HUES48 (cell line): ENCODE measurements at regions not wholly inside any gene's neighbourhood (a gene's known extent, or its start where the extent isn't known, plus 50 kb on each side); places are given as distances from the start of the nearest gene placed in this dataset.

Source experiments
- H3K27ac ChIP-seq: one replicate; pipeline ENCODE4 v1.7.0; 2013; ENCODE audit warnings: low read depth, low read length, inconsistent platforms
- H3K27me3 ChIP-seq: 2 replicates; pipeline ENCODE4 v1.6.1; 2013; ENCODE audit warnings: mild to moderate bottlenecking, low read length; ENCODE audit not compliant: control insufficient read depth, insufficient read depth
- H3K36me3 ChIP-seq: 2 replicates; pipeline ENCODE4 v1.6.1; 2013; ENCODE audit warnings: low read length; ENCODE audit not compliant: control insufficient read depth, insufficient read depth
- H3K4me1 ChIP-seq: 2 replicates; pipeline ENCODE4 v1.6.1; 2013; ENCODE audit warnings: mild to moderate bottlenecking, low read length; ENCODE audit not compliant: control insufficient read depth, insufficient read depth
- H3K4me3 ChIP-seq: 2 replicates; pipeline ENCODE4 v1.5.1; 2013; ENCODE audit warnings: mild to moderate bottlenecking, low read depth, low read length
- H3K9ac ChIP-seq: 2 replicates; pipeline ENCODE4 v1.6.1; 2013; ENCODE audit warnings: mild to moderate bottlenecking, low read depth, low read length, moderate library complexity
- H3K9me3 ChIP-seq: 2 replicates; pipeline ENCODE4 v1.6.1; 2013; ENCODE audit warnings: low read length; ENCODE audit not compliant: control insufficient read depth, insufficient read depth

DNA sequence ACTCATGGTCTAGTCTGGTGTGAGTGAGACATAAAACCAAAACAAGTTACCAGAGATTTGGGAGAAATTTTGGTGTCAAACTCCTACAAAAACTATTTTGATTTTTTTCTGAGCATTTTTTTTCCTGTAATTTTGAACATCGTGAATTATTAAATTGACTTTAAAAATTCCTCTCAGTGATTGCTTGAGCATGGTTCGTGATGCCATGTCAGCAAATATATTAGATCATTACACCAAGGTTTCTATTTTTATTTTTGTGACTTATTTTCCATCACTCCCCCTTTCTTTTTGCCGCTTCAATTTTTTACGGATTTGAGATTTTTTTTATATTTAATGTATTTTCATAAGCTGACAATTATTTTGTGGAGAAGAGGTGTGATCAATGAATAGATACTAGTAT, 613.9 kb upstream of the LRATD1 start:
- Histone ChIP-seq H3K27ac (no peak overlapping the region), H3K9ac (no peak overlapping the region), H3K27me3 (no peaks in the 10 kb centered on the region), H3K4me1 (peaks cover 4% of the 10 kb centered on the region), H3K9me3 (no peaks in the 10 kb centered on the region), H3K36me3 (no peaks in the 10 kb centered on the region), H3K4me3 (no peak overlapping the region)

DNA sequence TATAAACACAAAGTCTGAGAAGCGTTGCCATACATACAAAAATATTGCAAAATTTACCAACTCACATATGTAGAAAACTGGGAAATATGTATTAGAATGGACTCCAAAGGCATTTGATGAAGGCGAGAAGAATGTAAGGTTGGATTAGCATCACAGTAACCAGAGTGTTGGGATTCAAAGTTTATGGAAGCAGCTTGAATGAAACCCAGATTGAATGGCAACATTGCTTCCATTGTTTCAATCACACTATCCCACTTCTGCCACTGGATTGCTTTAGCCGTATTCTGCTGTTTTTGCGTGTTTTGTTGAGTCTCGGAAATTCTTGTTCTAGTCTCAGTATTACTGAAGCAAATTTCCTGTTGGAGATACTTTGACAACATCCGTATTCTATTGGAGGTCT, 609.0 kb upstream of the LRATD1 start:
- no peak overlapping the region for H3K9ac ChIP-seq
- no peaks in the 10 kb centered on the region for H3K36me3 ChIP-seq
- no peak overlapping the region for H3K27ac ChIP-seq
- no peak overlapping the region for H3K4me3 ChIP-seq
- H3K9me3 ChIP-seq, result no peaks in the 10 kb centered on the region
- no peaks in the 10 kb centered on the region for H3K27me3 ChIP-seq
- H3K4me1 ChIP-seq, result peaks cover 8% of the 10 kb centered on the region

DNA sequence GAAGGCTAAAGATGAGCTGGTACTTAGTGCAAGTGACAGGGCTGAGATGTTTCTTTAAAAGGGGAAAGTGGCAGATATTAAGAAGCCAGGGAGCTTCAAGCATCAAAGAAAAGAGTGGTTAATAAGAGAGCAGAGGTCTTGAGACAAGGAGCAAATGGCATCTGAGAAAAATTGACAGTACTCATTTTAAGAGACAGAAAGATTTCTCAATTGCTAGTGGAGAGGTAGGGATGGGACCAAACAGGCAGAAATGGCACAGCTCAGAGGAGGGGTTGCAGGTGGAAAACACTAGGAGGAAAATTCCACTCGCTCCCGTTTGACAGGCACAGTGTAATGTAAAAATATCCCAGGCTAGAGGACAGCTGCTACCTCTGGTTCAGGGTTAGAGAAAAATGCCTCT, 593.4 kb upstream of the LRATD1 start:
- no peaks in the 10 kb centered on the region for H3K9me3 ChIP-seq
- H3K4me3 ChIP-seq, result no peak overlapping the region
- H3K9ac ChIP-seq, result no peak overlapping the region
- H3K27me3 ChIP-seq, result no peaks in the 10 kb centered on the region
- no peaks in the 10 kb centered on the region for H3K4me1 ChIP-seq
- H3K27ac ChIP-seq, result no peak overlapping the region
- H3K36me3 ChIP-seq, result no peaks in the 10 kb centered on the region

DNA sequence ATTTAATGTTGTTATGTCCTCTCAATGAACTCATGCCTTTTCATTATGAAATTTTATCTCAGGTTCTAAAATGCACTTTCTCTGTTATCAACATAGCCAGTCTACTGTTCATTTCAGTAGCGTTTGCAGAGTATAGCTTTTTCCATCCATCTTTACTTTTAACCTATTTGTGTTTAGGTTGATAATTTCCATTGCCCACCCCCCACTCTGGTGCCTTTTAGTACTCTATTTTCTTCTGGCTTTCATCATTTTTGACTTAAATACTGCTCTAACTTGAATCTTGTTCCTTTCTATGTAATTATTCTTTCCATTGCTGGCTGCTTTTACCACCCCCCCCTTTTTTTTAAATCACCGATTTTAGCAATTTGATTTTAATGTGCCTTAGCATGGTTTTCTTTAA, 585.0 kb upstream of the LRATD1 start:
- H3K9ac ChIP-seq, result no peak overlapping the region

DNA sequence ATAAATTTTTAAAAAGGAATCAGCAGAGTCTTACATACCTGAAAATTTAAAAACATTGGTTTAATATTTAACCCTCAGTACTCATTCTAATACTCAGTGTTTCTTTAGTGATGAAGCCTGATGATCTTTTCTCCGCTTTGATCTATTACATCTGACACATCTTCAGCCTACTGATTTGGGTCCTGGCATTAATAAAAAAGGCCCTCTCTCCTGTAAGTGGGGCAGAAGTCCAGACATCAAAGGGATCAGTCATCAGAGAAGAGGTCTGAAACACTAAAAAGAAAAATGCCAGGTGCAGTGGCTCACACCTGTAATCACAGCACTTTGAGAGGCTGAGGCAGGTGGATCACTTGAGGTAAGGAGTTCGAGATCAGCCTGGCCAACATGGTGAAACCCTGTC, 581.1 kb upstream of the LRATD1 start:
- Histone ChIP-seq H3K4me3 (no peak overlapping the region), H3K27me3 (no peaks in the 10 kb centered on the region), H3K9me3 (no peaks in the 10 kb centered on the region), H3K27ac (no peak overlapping the region), H3K36me3 (no peaks in the 10 kb centered on the region), H3K4me1 (no peaks in the 10 kb centered on the region), H3K9ac (no peak overlapping the region)

More for the DNA sequence above, 585.0 kb upstream of the LRATD1 start:
- H3K27me3 ChIP-seq, result no peaks in the 10 kb centered on the region
- H3K9me3 ChIP-seq, result no peaks in the 10 kb centered on the region
- no peaks in the 10 kb centered on the region for H3K36me3 ChIP-seq
- H3K4me1 ChIP-seq, result no peaks in the 10 kb centered on the region
- H3K4me3 ChIP-seq, result no peak overlapping the region
- H3K27ac ChIP-seq, result no peak overlapping the region

DNA sequence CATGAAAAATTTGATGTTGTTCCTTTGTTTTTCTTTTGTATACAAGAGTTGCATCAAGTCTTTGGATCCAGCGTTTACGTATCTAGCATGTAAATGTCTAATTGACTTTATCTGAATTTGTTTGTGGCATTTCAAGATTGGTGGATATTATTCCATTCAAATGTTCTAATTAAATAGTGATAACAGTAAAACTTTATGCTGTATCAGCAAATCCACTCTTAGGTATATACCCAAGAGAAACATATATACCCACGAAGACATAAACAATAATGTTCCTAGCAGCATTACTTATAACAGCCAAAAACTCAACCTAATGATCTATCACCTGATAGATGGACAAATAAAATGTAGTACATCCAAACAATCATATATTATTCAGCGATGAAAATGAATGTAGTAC, 579.4 kb upstream of the LRATD1 start:
- Histone ChIP-seq H3K4me1 (no peaks in the 10 kb centered on the region), H3K4me3 (no peak overlapping the region), H3K36me3 (no peaks in the 10 kb centered on the region), H3K9ac (no peak overlapping the region), H3K9me3 (no peaks in the 10 kb centered on the region), H3K27me3 (no peaks in the 10 kb centered on the region), H3K27ac (no peak overlapping the region)

DNA sequence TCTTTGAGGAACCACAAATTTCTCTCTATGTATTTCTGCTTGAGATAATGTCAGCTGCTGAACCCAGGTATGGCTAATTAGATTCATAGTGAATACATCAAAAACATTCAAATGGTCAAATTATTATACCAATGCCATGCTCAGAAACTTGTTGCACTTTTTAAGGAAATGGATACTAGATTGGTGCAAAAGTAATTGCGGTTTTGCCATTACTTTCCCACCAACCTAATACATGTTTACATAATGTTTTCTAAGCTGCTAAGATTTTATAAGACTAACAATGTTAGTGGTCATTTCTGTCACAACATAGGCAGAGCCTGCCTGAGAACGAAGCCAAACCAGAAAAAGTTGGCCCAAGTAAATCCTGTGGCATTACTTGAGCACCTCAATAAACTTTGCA, 568.2 kb upstream of the LRATD1 start:
- Histone ChIP-seq H3K4me1 (no peaks in the 10 kb centered on the region), H3K9me3 (no peaks in the 10 kb centered on the region), H3K4me3 (no peak overlapping the region), H3K27me3 (no peaks in the 10 kb centered on the region), H3K27ac (no peak overlapping the region), H3K9ac (no peak overlapping the region), H3K36me3 (no peaks in the 10 kb centered on the region)

DNA sequence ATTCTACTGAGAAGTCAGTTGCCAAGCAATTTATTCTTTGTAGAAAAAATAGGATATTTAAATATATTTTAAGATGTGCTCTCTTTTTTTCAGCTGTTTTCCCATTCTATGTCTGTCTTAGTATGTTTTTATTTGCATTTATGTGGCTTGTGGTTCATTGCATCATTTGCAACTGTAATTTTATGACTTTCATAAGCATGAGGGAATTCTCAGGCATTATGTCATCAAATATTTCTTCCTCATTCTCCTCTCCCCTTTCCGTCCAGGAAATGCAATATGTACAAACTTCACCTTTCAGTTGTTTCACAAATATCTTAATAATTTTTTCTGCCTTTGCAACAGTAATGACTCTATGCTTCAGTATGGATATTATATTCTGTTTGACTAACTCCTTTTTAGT, 560.2 kb upstream of the LRATD1 start:
- Histone ChIP-seq H3K4me3 (no peak overlapping the region), H3K4me1 (no peaks in the 10 kb centered on the region), H3K9ac (no peak overlapping the region), H3K9me3 (no peaks in the 10 kb centered on the region), H3K27ac (no peak overlapping the region), H3K27me3 (no peaks in the 10 kb centered on the region), H3K36me3 (no peaks in the 10 kb centered on the region)

DNA sequence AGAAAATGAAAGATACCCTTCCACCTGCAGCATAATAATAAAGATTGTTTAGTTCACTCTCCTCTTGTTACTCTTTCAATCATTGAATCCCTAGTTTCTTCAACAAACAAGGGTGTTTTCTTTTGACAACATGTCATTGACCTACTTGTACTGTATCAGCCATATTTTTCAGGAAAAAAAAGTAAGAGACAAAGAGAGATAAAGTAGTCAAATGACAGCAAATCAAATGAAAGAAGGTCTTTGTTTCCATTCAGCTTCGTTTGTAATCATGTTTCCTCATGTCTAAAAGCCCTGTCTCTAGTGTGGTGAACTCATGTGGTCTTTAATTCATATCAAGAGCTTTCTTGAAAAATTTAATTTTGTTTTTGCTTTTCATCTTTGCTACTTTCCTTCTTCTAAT, 557.8 kb upstream of the LRATD1 start:
- no peaks in the 10 kb centered on the region for H3K36me3 ChIP-seq

DNA sequence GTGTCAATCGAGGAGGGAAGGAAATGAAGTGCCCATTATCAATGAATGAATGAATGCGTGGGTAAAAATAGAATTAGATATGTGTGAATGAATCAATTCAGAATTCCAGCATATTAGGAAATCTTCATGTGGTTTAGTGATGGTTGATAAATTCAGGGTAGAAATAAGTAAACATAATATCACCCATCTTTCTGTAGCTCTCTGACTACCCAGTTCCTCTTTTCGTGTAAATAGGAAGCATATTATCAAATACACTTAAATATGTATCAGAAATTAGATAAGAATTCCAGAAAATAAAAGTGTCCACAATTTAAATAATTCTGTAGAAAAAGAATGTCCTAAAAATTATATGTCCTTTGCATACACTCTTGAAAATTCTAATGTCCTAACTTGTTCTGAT, 552.9 kb upstream of the LRATD1 start:
- no peaks in the 10 kb centered on the region for H3K36me3 ChIP-seq
- H3K4me1 ChIP-seq, result peaks cover 13% of the 10 kb centered on the region; the same call in 1 of the 2 replicates
- H3K27me3 ChIP-seq, result no peaks in the 10 kb centered on the region
- H3K27ac ChIP-seq, result no peak overlapping the region
- H3K9me3 ChIP-seq, result 0 out of 2 replicates have a peak, but pooled peaks cover 2% of the 10 kb centered on the region
- no peak overlapping the region for H3K4me3 ChIP-seq
- H3K9ac ChIP-seq, result no peak overlapping the region

More for the DNA sequence above, 557.8 kb upstream of the LRATD1 start:
- H3K4me3 ChIP-seq, result no peak overlapping the region
- peaks cover 3% of the 10 kb centered on the region; the same call in 1 of the 2 replicates for H3K4me1 ChIP-seq
- H3K27ac ChIP-seq, result no peak overlapping the region
- H3K9me3 ChIP-seq, result no peaks in the 10 kb centered on the region
- H3K27me3 ChIP-seq, result no peaks in the 10 kb centered on the region
- no peak overlapping the region for H3K9ac ChIP-seq

DNA sequence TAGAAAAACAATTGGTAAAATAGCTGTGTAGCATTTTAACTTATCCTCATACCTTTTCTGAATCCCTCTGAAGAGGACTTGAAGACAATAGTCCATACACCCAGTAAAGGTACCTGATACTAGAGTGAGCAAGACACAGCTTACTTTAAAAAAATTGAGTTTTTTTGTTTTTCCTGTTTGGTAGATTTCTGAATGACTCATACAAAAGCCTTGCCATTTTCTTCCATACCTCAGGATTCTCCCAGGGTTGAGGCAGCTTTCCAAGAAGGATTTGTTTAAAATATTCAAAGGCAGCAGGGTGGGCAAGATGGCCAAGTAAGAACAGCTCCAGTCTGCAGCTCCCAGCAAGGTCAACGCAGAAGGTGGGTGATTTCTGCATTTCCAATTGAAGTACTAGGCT, 551.0 kb upstream of the LRATD1 start:
- no peaks in the 10 kb centered on the region for H3K36me3 ChIP-seq
- no peak overlapping the region for H3K4me3 ChIP-seq
- no peak overlapping the region for H3K27ac ChIP-seq
- H3K9ac ChIP-seq, result no peak overlapping the region
- H3K9me3 ChIP-seq, result 0 out of 2 replicates have a peak, but pooled peaks cover 2% of the 10 kb centered on the region
- no peaks in the 10 kb centered on the region for H3K27me3 ChIP-seq
- peaks cover 13% of the 10 kb centered on the region; the same call in 1 of the 2 replicates for H3K4me1 ChIP-seq

DNA sequence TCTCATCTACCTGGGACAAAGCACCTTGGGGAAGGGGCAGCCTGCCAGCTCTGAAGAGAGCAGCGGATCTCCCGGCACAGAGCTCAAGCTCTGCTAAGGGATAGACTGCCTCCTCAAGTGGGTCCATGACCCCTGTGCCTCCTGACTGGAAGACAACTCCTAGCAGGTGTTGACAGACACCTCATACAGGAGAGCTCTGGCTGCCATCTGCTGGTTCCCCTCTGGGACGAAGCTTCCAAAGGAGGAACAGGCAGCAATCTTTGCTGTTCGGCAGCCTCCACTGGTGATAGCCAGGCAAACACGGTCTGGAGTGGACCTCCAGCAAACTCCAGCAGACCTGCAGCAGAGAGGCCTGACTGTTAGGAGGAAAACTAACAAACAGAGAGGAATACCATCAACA, 549.9 kb upstream of the LRATD1 start:
- Histone ChIP-seq H3K27ac (no peak overlapping the region), H3K9ac (no peak overlapping the region), H3K36me3 (no peaks in the 10 kb centered on the region), H3K4me1 (peaks cover 13% of the 10 kb centered on the region; the same call in 1 of the 2 replicates), H3K27me3 (no peaks in the 10 kb centered on the region), H3K9me3 (0 out of 2 replicates have a peak, but pooled peaks cover 2% of the 10 kb centered on the region), H3K4me3 (no peak overlapping the region)
